Tibial nerve (tissue), 3 donors: ENCODE measurements at regions not wholly inside any gene's neighbourhood (a gene's known extent, or its start where the extent isn't known, plus 50 kb on each side); places are given as distances from the start of the nearest gene placed in this dataset.

Source experiments
- POLR2A ChIP-seq, 2 donors: fragments of 450-650 bp; IDR thresholded peaks; one replicate each; pipeline ENCODE4 v1.6.1; 2017; ENCODE audit warnings: antibody characterized with exemption in 2 of 2, mild to moderate bottlenecking in 2 of 2, moderate library complexity in 2 of 2
- TF ChIP-seq, protein P1 (sequence below), 5 experiments: fragments of 200-600 bp in 3 of 5; fragments of 450-650 bp in 2 of 5; sonication (generic) in 3 of 5; IDR thresholded peaks; one replicate each; pipeline ENCODE4 v1.5.1; 2016 to 2019; ENCODE audit warnings: antibody characterized with exemption in 5 of 5, mild to moderate bottlenecking in 3 of 5, moderate library complexity in 2 of 5

DNA sequence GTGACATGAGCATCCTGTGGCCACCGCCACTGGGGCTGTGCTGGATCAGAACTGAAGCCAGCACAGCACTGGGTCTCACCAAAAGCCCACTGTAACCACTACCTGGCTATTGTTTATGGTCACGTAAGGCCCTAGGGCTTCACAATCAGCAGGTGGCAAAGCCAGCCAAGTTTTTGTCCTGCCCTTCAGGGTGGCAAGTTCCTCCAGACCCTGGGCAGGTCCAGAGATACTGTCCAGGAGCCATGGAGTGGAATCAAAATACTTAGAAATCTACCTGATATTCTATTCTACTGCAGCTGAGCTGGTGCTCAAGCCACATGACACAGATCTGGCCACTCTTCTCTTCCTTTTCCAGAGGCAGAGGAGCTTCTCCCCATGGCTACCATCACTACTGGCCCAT lies 121.2 kb upstream of the CXXC4 start:
- TF ChIP-seq, protein P1, sequence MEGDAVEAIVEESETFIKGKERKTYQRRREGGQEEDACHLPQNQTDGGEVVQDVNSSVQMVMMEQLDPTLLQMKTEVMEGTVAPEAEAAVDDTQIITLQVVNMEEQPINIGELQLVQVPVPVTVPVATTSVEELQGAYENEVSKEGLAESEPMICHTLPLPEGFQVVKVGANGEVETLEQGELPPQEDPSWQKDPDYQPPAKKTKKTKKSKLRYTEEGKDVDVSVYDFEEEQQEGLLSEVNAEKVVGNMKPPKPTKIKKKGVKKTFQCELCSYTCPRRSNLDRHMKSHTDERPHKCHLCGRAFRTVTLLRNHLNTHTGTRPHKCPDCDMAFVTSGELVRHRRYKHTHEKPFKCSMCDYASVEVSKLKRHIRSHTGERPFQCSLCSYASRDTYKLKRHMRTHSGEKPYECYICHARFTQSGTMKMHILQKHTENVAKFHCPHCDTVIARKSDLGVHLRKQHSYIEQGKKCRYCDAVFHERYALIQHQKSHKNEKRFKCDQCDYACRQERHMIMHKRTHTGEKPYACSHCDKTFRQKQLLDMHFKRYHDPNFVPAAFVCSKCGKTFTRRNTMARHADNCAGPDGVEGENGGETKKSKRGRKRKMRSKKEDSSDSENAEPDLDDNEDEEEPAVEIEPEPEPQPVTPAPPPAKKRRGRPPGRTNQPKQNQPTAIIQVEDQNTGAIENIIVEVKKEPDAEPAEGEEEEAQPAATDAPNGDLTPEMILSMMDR (IDR thresholded peaks at IDR 0.05), result no peak
- TF ChIP-seq POLR2A (IDR thresholded peaks at IDR 0.05), result no peak
